HCT116 (cell line): ENCODE measurements at regions not wholly inside any gene's neighbourhood (a gene's known extent, or its start where the extent isn't known, plus 50 kb on each side); places are given as distances from the start of the nearest gene placed in this dataset.

Source experiments
- ATAC-seq: fragments of 200-7000 bp; cut with Tn5 transposase; 2 replicates; pipeline ENCODE4 v1.9.1; 2020; ENCODE audit warnings: mild to moderate bottlenecking, moderate library complexity
- BruUV-seq: library from RNA; stranded (reverse); fragments of 400-500 nt; replicated peaks from 2 replicates; lab custom pipeline; 2021; lab: Mats Ljungman, UMichigan
- CTCF ChIA-PET: fragments of 300-600 bp; sonication (Branson Sonifier 250); formaldehyde crosslinking; loops from one replicate; lab custom pipeline; 2021; ENCODE audit warnings: antibody characterized with exemption; lab: Charles Lee
- POLR2A ChIA-PET: fragments of 300-600, 350-600 bp; sonication (Branson Sonifier 250); formaldehyde crosslinking; loops from one replicate; lab custom pipeline; 2021; ENCODE audit warnings: antibody characterized with exemption; lab: Charles Lee
- RAD21 ChIA-PET, 2 experiments: fragments of 300-600 bp; sonication (Branson Sonifier 250); formaldehyde crosslinking; loops; one replicate each; lab custom pipeline; 2023; ENCODE audit warnings: low total read pairs in 2 of 2; ENCODE audit not compliant: uncharacterized antibody in 2 of 2, unreplicated experiment in 2 of 2, low non-redundant PET in 1 of 2; lab: Charles Lee
- DNase-seq: peaks from one replicate; pipeline ENCODE4 v3.0.0-alpha.2; 2010; ENCODE audit warnings: low read depth, low spot score
- H2AFZ ChIP-seq: fragments of 200-600 bp; shearing (Covaris generic), sonication (generic); 2 replicates; pipeline ENCODE4 v1.6.1; 2017; ENCODE audit warnings: low read depth, mixed run types, mixed read lengths, antibody characterized with exemption, low read length; ENCODE audit not compliant: poor library complexity, severe bottlenecking
- H3K27ac ChIP-seq: 2 replicates; pipeline ENCODE4 v1.5.1; 2012; ENCODE audit warnings: low read depth, low read length
- H3K27me3 ChIP-seq: fragments of 200-600 bp; sonication (generic); 2 replicates; pipeline ENCODE4 v1.6.1; 2016; ENCODE audit warnings: mixed run types, low read length, mixed read lengths; ENCODE audit not compliant: insufficient read depth
- H3K36me3 ChIP-seq, 2 experiments: fragments of 200-500 bp in 1 of 2; fragments of 200-600 bp in 1 of 2; sonication (Bioruptor generic) in 1 of 2; sonication (generic) in 1 of 2; 2 replicates each; pipeline versions ENCODE4 v1.5.1 to v1.6.1; 2014 to 2016; ENCODE audit warnings: low read length in 2 of 2, inconsistent platforms in 1 of 2, mixed read lengths in 1 of 2, mixed run types in 1 of 2; ENCODE audit not compliant: insufficient read depth in 2 of 2, control insufficient read depth in 1 of 2
- H3K4me1 ChIP-seq, 2 experiments: fragments of 200-600 bp in 1 of 2; sonication (generic) in 1 of 2; 2 replicates each; pipeline versions ENCODE4 v1.5.1 to v1.6.1; 2012 to 2017; ENCODE audit warnings: low read length in 2 of 2, inconsistent platforms in 1 of 2, mild to moderate bottlenecking in 1 of 2, mixed read lengths in 1 of 2, mixed run types in 1 of 2, moderate library complexity in 1 of 2; ENCODE audit not compliant: insufficient read depth in 2 of 2, control insufficient read depth in 1 of 2
- H3K4me2 ChIP-seq: fragments of 200-600 bp; sonication (generic); 2 replicates; pipeline ENCODE4 v1.6.1; 2017; ENCODE audit warnings: mixed run types, low read length, mixed read lengths
- H3K4me3 ChIP-seq, 2 experiments: fragments of 200-600 bp in 1 of 2; sonication (generic) in 1 of 2; replicated peaks in 1 of 2; 2 replicates each; pipeline ENCODE4 v1.5.1; 2011 to 2016; ENCODE audit warnings: low read length in 2 of 2, control low read depth in 1 of 2, low read depth in 1 of 2, mild to moderate bottlenecking in 1 of 2, mixed read lengths in 1 of 2, mixed run types in 1 of 2
- H3K79me2 ChIP-seq: fragments of 200-600 bp; sonication (generic); 2 replicates; pipeline ENCODE4 v1.6.1; 2017; ENCODE audit warnings: mild to moderate bottlenecking, mixed run types, low read length, moderate library complexity, mixed read lengths; ENCODE audit not compliant: insufficient read depth
- H3K9ac ChIP-seq: fragments of 200-600 bp; sonication (generic); 2 replicates; pipeline ENCODE4 v1.6.1; 2016; ENCODE audit warnings: low read length, mixed read lengths
- H3K9me2 ChIP-seq: fragments of 200-600 bp; sonication (generic), shearing (Covaris generic); 2 replicates; pipeline ENCODE4 v1.6.1; 2017; ENCODE audit warnings: mixed run types, mild to moderate bottlenecking, moderate library complexity; ENCODE audit not compliant: insufficient read depth
- H3K9me3 ChIP-seq, 2 experiments: fragments of 200-500 bp in 1 of 2; fragments of 200-600 bp in 1 of 2; sonication (Bioruptor generic) in 1 of 2; sonication (generic) in 1 of 2; 2 replicates each; pipeline ENCODE4 v1.6.1; 2014 to 2017; ENCODE audit warnings: low read length in 2 of 2, mixed read lengths in 2 of 2, inconsistent platforms in 1 of 2, low read depth in 1 of 2, mild to moderate bottlenecking in 1 of 2, mixed run types in 1 of 2, moderate library complexity in 1 of 2; ENCODE audit not compliant: control insufficient read depth in 1 of 2, insufficient read depth in 1 of 2
- H4K20me1 ChIP-seq: fragments of 200-600 bp; sonication (generic), shearing (Covaris generic); 2 replicates; pipeline ENCODE4 v1.6.1; 2017; ENCODE audit warnings: mixed run types, mild to moderate bottlenecking, moderate library complexity; ENCODE audit not compliant: insufficient read depth
- CTCF ChIP-seq, 3 experiments: fragments of 200-600 bp in 1 of 3; sonication (generic) in 1 of 3; IDR thresholded peaks in 2 of 3; conservative IDR thresholded peaks in 1 of 3; 2 replicates each; pipeline ENCODE4 v1.5.1; 2012 to 2017; ENCODE audit warnings: low read depth in 2 of 3, low read length in 2 of 3, antibody characterized with exemption in 1 of 3, borderline replicate concordance in 1 of 3, control low read depth in 1 of 3, mild to moderate bottlenecking in 1 of 3, mixed read lengths in 1 of 3, mixed run types in 1 of 3, moderate library complexity in 1 of 3; ENCODE audit not compliant: insufficient read depth in 1 of 3
- EZH2phosphoT487 ChIP-seq: fragments of 200-600 bp; IDR thresholded peaks from 2 replicates; pipeline ENCODE4 v1.6.1; 2018; ENCODE audit warnings: antibody characterized with exemption, borderline replicate concordance
- FOSL1 ChIP-seq: IDR thresholded peaks from 2 replicates; pipeline ENCODE4 v1.6.1; 2012; ENCODE audit warnings: low read depth
- POLR2A ChIP-seq: IDR thresholded peaks from 2 replicates; pipeline ENCODE4 v1.7.0; 2011; ENCODE audit warnings: borderline replicate concordance; ENCODE audit not compliant: insufficient read depth, insufficient read length; ENCODE audit errors: extremely low read depth
- YY1 ChIP-seq: IDR thresholded peaks from 2 replicates; pipeline ENCODE4 v1.6.1; 2011; ENCODE audit warnings: low read length, low read depth, moderate library complexity, mild to moderate bottlenecking; ENCODE audit not compliant: insufficient replicate concordance; ENCODE audit errors: extremely low read depth
- intact Hi-C: fragments of 100-400 bp; cut with micrococcal nuclease; formaldehyde crosslinking; loops from 2 replicates; pipeline ENCODE4 v1.10.0; 2022
- TF ChIP-seq, protein P1 (sequence below): IDR thresholded peaks from 2 replicates; pipeline ENCODE4 v1.6.1; 2012

DNA sequence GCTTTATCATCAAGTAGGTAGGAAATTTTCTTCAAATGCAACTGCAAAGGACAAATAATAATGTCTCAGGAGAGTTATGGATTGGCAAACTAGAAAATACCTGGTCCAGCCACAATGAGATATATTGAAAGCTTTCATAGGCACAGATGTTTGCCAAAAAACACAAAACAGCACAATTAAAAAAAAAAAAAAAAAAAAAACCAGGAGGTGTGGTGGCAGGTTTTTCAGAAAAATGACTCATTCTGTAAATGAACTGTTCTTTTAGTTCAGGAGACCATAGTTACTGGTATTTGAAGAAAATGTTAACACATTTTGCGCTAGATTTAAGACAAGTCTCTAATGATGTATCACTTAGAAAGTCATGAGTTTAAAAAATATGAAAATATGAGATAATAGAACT is 55.0 kb upstream of the JCAD start:
- Histone ChIP-seq H3K9me2 (0 out of 2 replicates have a peak, but pooled peaks cover 3% of the 10 kb centered on the region), H3K27ac (no peak overlapping the region), H3K4me2 (no peak overlapping the region), H4K20me1 (no peaks in the 10 kb centered on the region), H3K4me1 (no peaks in the 10 kb centered on the region), H2AFZ (no peak overlapping the region), H3K36me3 (no peaks in the 10 kb centered on the region), H3K9ac (no peak overlapping the region), H3K27me3 (no peaks in the 10 kb centered on the region), H3K4me3 (no peak overlapping the region), H3K79me2 (no peaks in the 10 kb centered on the region), H3K9me3 (no peaks in the 10 kb centered on the region)
- ATAC-seq (no peak), DNase-seq (no peak)
- POLR2A ChIA-PET: no interaction called here
- TF ChIP-seq, protein P1, sequence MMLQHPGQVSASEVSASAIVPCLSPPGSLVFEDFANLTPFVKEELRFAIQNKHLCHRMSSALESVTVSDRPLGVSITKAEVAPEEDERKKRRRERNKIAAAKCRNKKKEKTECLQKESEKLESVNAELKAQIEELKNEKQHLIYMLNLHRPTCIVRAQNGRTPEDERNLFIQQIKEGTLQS: no peak
- TF ChIP-seq FOSL1 (no peak), EZH2phosphoT487 (no peak), YY1 (no peak)
- CTCF ChIA-PET: no interaction called here
- intact Hi-C loops: no loop called here
- no TSS peak for BruUV-seq
- RAD21 ChIA-PET: no interaction called here

GRCh38 chr10:30111340-30112022 is 52.1 kb upstream of the JCAD start:
- CTCF ChIA-PET: no interaction called here
- BruUV-seq: no TSS peak

More at GRCh38 chr10:30111340-30112022, 52.1 kb upstream of the JCAD start:
- POLR2A ChIA-PET: no interaction called here
- TF ChIP-seq POLR2A: no peak
- no peak for TF ChIP-seq FOSL1
- TF ChIP-seq CTCF (IDR thresholded peaks at IDR 0.05 in 2 of 3, conservative IDR thresholded peaks at IDR 0.05 in 1 of 3; ENCODE audit: borderline replicate concordance in 1 of 3, insufficient read depth in 1 of 3, low read depth in 2 of 3, low read length in 2 of 3): no peak
- DNase-seq: no peak
- Histone ChIP-seq H3K36me3 (no peaks in the 10 kb centered on the region), H4K20me1 (no peaks in the 10 kb centered on the region), H3K27me3 (no peaks in the 10 kb centered on the region), H3K4me3 (no peak overlapping the region), H3K79me2 (no peaks in the 10 kb centered on the region), H3K4me1 (no peaks in the 10 kb centered on the region), H3K27ac (no peak overlapping the region), H3K4me2 (no peak overlapping the region), H3K9ac (no peak overlapping the region), H3K9me3 (no peaks in the 10 kb centered on the region), H2AFZ (no peak overlapping the region), H3K9me2 (no peaks in the 10 kb centered on the region)
- intact Hi-C loops: no loop called here
- ATAC-seq: no peak
- RAD21 ChIA-PET: no interaction called here
